IMR-90 (cell line): ENCODE measurements at regions not wholly inside any gene's neighbourhood (a gene's known extent, or its start where the extent isn't known, plus 50 kb on each side); places are given as distances from the start of the nearest gene placed in this dataset.

Experiments
- ATAC-seq: fragments of 200-7000 bp; cut with Tn5 transposase; 2 replicates; pipeline ENCODE4 v1.9.1; 2020; ENCODE audit warnings: low read depth, mild to moderate bottlenecking, moderate library complexity
- BruUV-seq: library from RNA; stranded (reverse); fragments of 400-500 nt; replicated peaks from 2 replicates; lab custom pipeline; 2021; lab: Mats Ljungman, UMichigan
- CTCF ChIA-PET: fragments of 300-600 bp; formaldehyde crosslinking; extraction: SDS; loops from one replicate; lab custom pipeline; 2021; ENCODE audit warnings: antibody characterized with exemption; lab: Yijun Ruan, JAX
- POLR2A ChIA-PET: fragments of 300-600 bp; sonication (Branson Sonifier 250); formaldehyde crosslinking; loops from one replicate; lab custom pipeline; 2022; ENCODE audit warnings: antibody characterized with exemption; ENCODE audit not compliant: unreplicated experiment; lab: Charles Lee
- DNase-seq: peaks from one replicate; pipeline ENCODE4 v3.0.0; 2013
- H2AFZ ChIP-seq: replicated peaks from 2 replicates; pipeline ENCODE3; 2013; ENCODE audit warnings: low read length, mild to moderate bottlenecking; ENCODE audit not compliant: poor library complexity
- H2AK5ac ChIP-seq: 2 replicates; pipeline ENCODE4 v1.6.1; 2013; ENCODE audit warnings: low read depth, low read length, inconsistent platforms
- H2AK9ac ChIP-seq: replicated peaks from 2 replicates; pipeline ENCODE3; 2013; ENCODE audit warnings: mild to moderate bottlenecking, low read depth, low read length, moderate library complexity; ENCODE audit not compliant: poor library complexity
- H2BK120ac ChIP-seq: 2 replicates; pipeline ENCODE4 v1.6.1; 2013; ENCODE audit warnings: low read depth, low read length, inconsistent platforms
- H2BK15ac ChIP-seq: 3 replicates; pipeline ENCODE4 v1.6.1; 2013; ENCODE audit warnings: low read depth, low read length, inconsistent platforms
- H2BK20ac ChIP-seq: 2 replicates; pipeline ENCODE4 v1.6.1; 2013; ENCODE audit warnings: low read depth, mild to moderate bottlenecking, inconsistent platforms, low read length, moderate library complexity
- H2BK5ac ChIP-seq: 2 replicates; pipeline ENCODE4 v1.6.1; 2013; ENCODE audit warnings: mild to moderate bottlenecking, low read depth, low read length, inconsistent platforms; ENCODE audit not compliant: poor library complexity, severe bottlenecking
- H3K14ac ChIP-seq: replicated peaks from 2 replicates; pipeline ENCODE4 v1.6.1; 2013; ENCODE audit warnings: low read depth, low read length, inconsistent platforms
- H3K18ac ChIP-seq: 2 replicates; pipeline ENCODE4 v1.6.1; 2013; ENCODE audit warnings: low read depth, low read length, control low read depth
- H3K23ac ChIP-seq: 2 replicates; pipeline ENCODE4 v1.6.1; 2013; ENCODE audit warnings: low read depth, low read length, inconsistent platforms
- H3K27ac ChIP-seq: 2 replicates; pipeline ENCODE4 v1.5.1; 2013; ENCODE audit warnings: mild to moderate bottlenecking, control low read depth, low read length; ENCODE audit not compliant: insufficient read depth
- H3K27me3 ChIP-seq: 2 replicates; pipeline ENCODE4 v1.6.1; 2013; ENCODE audit warnings: low read length; ENCODE audit not compliant: control insufficient read depth, insufficient read depth
- H3K36me3 ChIP-seq: 2 replicates; pipeline ENCODE4 v1.6.1; 2013; ENCODE audit warnings: low read length, mixed read lengths; ENCODE audit not compliant: control insufficient read depth, insufficient read depth
- H3K4ac ChIP-seq: 2 replicates; pipeline ENCODE4 v1.6.1; 2013; ENCODE audit warnings: low read depth, low read length, inconsistent platforms
- H3K4me1 ChIP-seq: 2 replicates; pipeline ENCODE4 v1.6.1; 2013; ENCODE audit warnings: low read length, mixed read lengths; ENCODE audit not compliant: control insufficient read depth, insufficient read depth
- H3K4me2 ChIP-seq: 2 replicates; pipeline ENCODE4 v1.6.1; 2013; ENCODE audit warnings: low read depth, mild to moderate bottlenecking, control low read depth, low read length, moderate library complexity
- H3K4me3 ChIP-seq: 2 replicates; pipeline ENCODE4 v1.5.1; 2013; ENCODE audit warnings: low read depth, mild to moderate bottlenecking, control low read depth, low read length, moderate library complexity; ENCODE audit not compliant: insufficient read depth
- H3K56ac ChIP-seq: 2 replicates; pipeline ENCODE4 v1.6.1; 2013; ENCODE audit warnings: low read length, inconsistent platforms; ENCODE audit not compliant: insufficient read depth; ENCODE audit errors: extremely low read depth
- H3K79me1 ChIP-seq, 2 experiments: 2 replicates each; pipeline ENCODE4 v1.6.1; 2013; ENCODE audit warnings: low read length in 2 of 2, inconsistent platforms in 1 of 2, low read depth in 1 of 2
- H3K9ac ChIP-seq: 2 replicates; pipeline ENCODE4 v1.6.1; 2013; ENCODE audit warnings: low read depth, low read length, control low read depth
- H3K9me1 ChIP-seq: 2 replicates; pipeline ENCODE4 v1.6.1; 2013; ENCODE audit warnings: low read length, inconsistent platforms; ENCODE audit not compliant: insufficient read depth
- H3K9me3 ChIP-seq: 2 replicates; pipeline ENCODE4 v1.6.1; 2013; ENCODE audit warnings: low read length; ENCODE audit not compliant: control insufficient read depth, insufficient read depth
- H4K20me1 ChIP-seq: 2 replicates; pipeline ENCODE4 v1.6.1; 2013; ENCODE audit warnings: low read length, inconsistent platforms; ENCODE audit not compliant: insufficient read depth
- H4K5ac ChIP-seq: 2 replicates; pipeline ENCODE4 v1.6.1; 2013; ENCODE audit warnings: mild to moderate bottlenecking, low read depth, low read length, control low read depth
- H4K8ac ChIP-seq, 2 experiments: 2 replicates each; pipeline ENCODE4 v1.6.1; 2013; ENCODE audit warnings: low read depth in 2 of 2, low read length in 2 of 2, control low read depth in 1 of 2, inconsistent platforms in 1 of 2
- H4K91ac ChIP-seq: 2 replicates; pipeline ENCODE4 v1.6.1; 2013; ENCODE audit warnings: low read depth, low read length, inconsistent platforms; ENCODE audit not compliant: insufficient read depth
- BHLHE40 ChIP-seq: fragments of 150-350 bp; IDR thresholded peaks from 2 replicates; pipeline ENCODE4 v1.6.1; 2016; ENCODE audit warnings: mild to moderate bottlenecking, low read depth, low read length
- CEBPB ChIP-seq: IDR thresholded peaks from 2 replicates; pipeline ENCODE4 v1.6.1; 2012; ENCODE audit warnings: low read depth, low read length, improper control_type of control experiment
- CHD1 ChIP-seq: IDR thresholded peaks from 2 replicates; pipeline ENCODE4 v1.6.1; 2012; ENCODE audit warnings: low read depth, low read length, improper control_type of control experiment
- CTCF ChIP-seq: conservative IDR thresholded peaks from 2 replicates; pipeline ENCODE4 v1.5.1; 2012; ENCODE audit warnings: mild to moderate bottlenecking, low read depth, low read length, improper control_type of control experiment
- FOS ChIP-seq: fragments of 150-350 bp; IDR thresholded peaks from 2 replicates; pipeline ENCODE4 v1.6.1; 2016; ENCODE audit warnings: low read depth, low read length
- MAFK ChIP-seq: IDR thresholded peaks from 2 replicates; pipeline ENCODE4 v1.6.1; 2012; ENCODE audit warnings: low read depth, low read length, improper control_type of control experiment
- MXI1 ChIP-seq: IDR thresholded peaks from 2 replicates; pipeline ENCODE4 v1.6.1; 2012; ENCODE audit warnings: low read depth, mild to moderate bottlenecking, low read length, moderate library complexity, borderline replicate concordance
- POLR2A ChIP-seq: IDR thresholded peaks from 2 replicates; pipeline ENCODE4 v1.6.1; 2012; ENCODE audit warnings: mild to moderate bottlenecking, low read depth, low read length
- RAD21 ChIP-seq: IDR thresholded peaks from 2 replicates; pipeline ENCODE4 v1.6.1; 2012; ENCODE audit warnings: low read length, improper control_type of control experiment
- RCOR1 ChIP-seq: IDR thresholded peaks from 2 replicates; pipeline ENCODE4 v1.6.1; 2012; ENCODE audit warnings: mild to moderate bottlenecking, low read length, improper control_type of control experiment; ENCODE audit not compliant: insufficient replicate concordance
- RFX5 ChIP-seq: IDR thresholded peaks from 2 replicates; pipeline ENCODE4 v1.8.0; 2012; ENCODE audit warnings: low read depth, mild to moderate bottlenecking, low read length, moderate library complexity
- SMC3 ChIP-seq: fragments of 150-350 bp; IDR thresholded peaks from 2 replicates; pipeline ENCODE4 v1.6.1; 2016; ENCODE audit warnings: low read depth, mild to moderate bottlenecking, antibody characterized with exemption, low read length, moderate library complexity
- USF2 ChIP-seq: fragments of 150-350 bp; IDR thresholded peaks from 2 replicates; pipeline ENCODE4 v1.6.1; 2017; ENCODE audit warnings: mild to moderate bottlenecking, antibody characterized with exemption, low read length, low read depth
- WGBS, 2 experiments: methylation state at CpG; one replicate each; pipeline versions ENCODE4 v1.1.5 to v1.1.7; 2013; ENCODE audit warnings: missing lambda C conversion rate in 2 of 2; ENCODE audit not compliant: insufficient read length in 1 of 2; ENCODE audit errors: extremely low coverage in 2 of 2; 5-methylcytosine and 5-hydroxymethylcytosine counted together
- dilution Hi-C: fragments of 300-500 bp; cut with HindIII; formaldehyde crosslinking; loops from one replicate; pipeline ENCODE4 v1.14.3; 2018; ENCODE audit warnings: low sequenced_read_pairs; ENCODE audit not compliant: unreplicated experiment
- in situ Hi-C: fragments of 300-500 bp; cut with MboI; formaldehyde crosslinking; loops from 3 replicates; pipeline ENCODE4 v1.14.3; 2019; ENCODE audit warnings: low sequenced_read_pairs, inconsistent platforms, mixed read lengths
- intact Hi-C: fragments of 100-400 bp; cut with micrococcal nuclease; formaldehyde crosslinking; loops from 2 replicates; pipeline ENCODE4 v1.10.0; 2022
- TF ChIP-seq, protein P1 (sequence below): fragments of 150-350 bp; IDR thresholded peaks from 2 replicates; pipeline ENCODE4 v1.6.1; 2016; ENCODE audit warnings: low read depth, mild to moderate bottlenecking, low read length, moderate library complexity, borderline replicate concordance

- Histone ChIP-seq H3K4me3 (no peak overlapping the region), H3K27me3 (no peaks in the 10 kb centered on the region), H2BK15ac (no peak overlapping the region), H3K23ac (no peak overlapping the region), H4K5ac (no peak overlapping the region), H3K4me2 (no peak overlapping the region), H3K56ac (no peak overlapping the region), H3K9me1 (no peaks in the 10 kb centered on the region; the same call in 1 of the 2 replicates), H3K14ac (no peak overlapping the region), H3K27ac (no peak overlapping the region), H3K18ac (no peak overlapping the region), H2AK9ac (no peak overlapping the region), H3K9me3 (no peaks in the 10 kb centered on the region), H2BK20ac (no peak overlapping the region), H3K4ac (no peak overlapping the region), H3K36me3 (no peaks in the 10 kb centered on the region), H4K91ac (no peak overlapping the region), H3K4me1 (peaks cover 3% of the 10 kb centered on the region; the same call in 1 of the 2 replicates), H2BK5ac (no peak overlapping the region), H3K9ac (no peak overlapping the region), H2AK5ac (no peak overlapping the region), H2BK120ac (no peak overlapping the region), H3K79me1 (no peaks in the 10 kb centered on the region), H4K8ac (no peak overlapping the region), H2AFZ (no peak overlapping the region), H4K20me1 (no peaks in the 10 kb centered on the region)
- TF ChIP-seq RAD21 (no peak), CEBPB (no peak), BHLHE40 (no peak), FOS (no peak), MXI1 (no peak), CTCF (no peak), POLR2A (no peak), USF2 (no peak), MAFK (no peak), RFX5 (no peak), SMC3 (no peak), CHD1 (no peak), RCOR1 (no peak)
- TF ChIP-seq, protein P1, sequence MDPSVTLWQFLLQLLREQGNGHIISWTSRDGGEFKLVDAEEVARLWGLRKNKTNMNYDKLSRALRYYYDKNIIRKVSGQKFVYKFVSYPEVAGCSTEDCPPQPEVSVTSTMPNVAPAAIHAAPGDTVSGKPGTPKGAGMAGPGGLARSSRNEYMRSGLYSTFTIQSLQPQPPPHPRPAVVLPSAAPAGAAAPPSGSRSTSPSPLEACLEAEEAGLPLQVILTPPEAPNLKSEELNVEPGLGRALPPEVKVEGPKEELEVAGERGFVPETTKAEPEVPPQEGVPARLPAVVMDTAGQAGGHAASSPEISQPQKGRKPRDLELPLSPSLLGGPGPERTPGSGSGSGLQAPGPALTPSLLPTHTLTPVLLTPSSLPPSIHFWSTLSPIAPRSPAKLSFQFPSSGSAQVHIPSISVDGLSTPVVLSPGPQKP = no peak
- BruUV-seq = no TSS peak
- DNase-seq (no peak), ATAC-seq (no peak)
- intact Hi-C loops (no loop called here), in situ Hi-C loops (no loop called here), dilution Hi-C loops (no loop called here)
- no CpG with 5 or more reads among the region's 5 CpGs for WGBS, 2 experiments
- CTCF ChIA-PET = no interaction called here
- POLR2A ChIA-PET = no interaction called here
Observed at GRCh38 chr21:35792569-35793305, 267.6 kb downstream of the SETD4 start.
